DMS79 (cell line): ENCODE measurements at regions not wholly inside any gene's neighbourhood (a gene's known extent, or its start where the extent isn't known, plus 50 kb on each side); places are given as distances from the start of the nearest gene placed in this dataset.
"Not testable (repeated sequence)": the region's sequence is repeated elsewhere in the genome, so short reads cannot be mapped to it uniquely, and the experiment has no call there.

Experiments used
- DNase-seq: peaks from one replicate; lab custom pipeline; 2025; lab: John Stamatoyannopoulos, UW

DNA sequence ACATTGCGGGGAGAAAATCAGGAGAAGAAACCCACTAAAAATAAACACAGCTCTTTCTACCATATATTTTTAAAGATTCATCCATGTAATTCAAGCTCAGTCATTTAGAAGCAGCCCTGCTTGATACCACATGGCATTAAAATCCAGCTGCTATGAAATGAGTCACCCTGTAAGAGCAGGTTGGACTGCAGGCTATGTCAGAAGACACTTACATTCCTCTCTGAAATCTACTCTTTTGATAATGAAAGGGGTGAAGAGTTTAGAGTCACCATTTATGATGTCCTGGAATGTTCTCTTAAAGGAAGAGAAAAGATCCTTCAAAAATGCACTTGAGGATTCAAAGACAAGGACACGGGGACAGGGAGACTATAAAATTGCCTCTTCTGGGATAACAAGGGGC lies 100.6 kb upstream of the APCDD1 start:
- DNase-seq, result no peak

DNA sequence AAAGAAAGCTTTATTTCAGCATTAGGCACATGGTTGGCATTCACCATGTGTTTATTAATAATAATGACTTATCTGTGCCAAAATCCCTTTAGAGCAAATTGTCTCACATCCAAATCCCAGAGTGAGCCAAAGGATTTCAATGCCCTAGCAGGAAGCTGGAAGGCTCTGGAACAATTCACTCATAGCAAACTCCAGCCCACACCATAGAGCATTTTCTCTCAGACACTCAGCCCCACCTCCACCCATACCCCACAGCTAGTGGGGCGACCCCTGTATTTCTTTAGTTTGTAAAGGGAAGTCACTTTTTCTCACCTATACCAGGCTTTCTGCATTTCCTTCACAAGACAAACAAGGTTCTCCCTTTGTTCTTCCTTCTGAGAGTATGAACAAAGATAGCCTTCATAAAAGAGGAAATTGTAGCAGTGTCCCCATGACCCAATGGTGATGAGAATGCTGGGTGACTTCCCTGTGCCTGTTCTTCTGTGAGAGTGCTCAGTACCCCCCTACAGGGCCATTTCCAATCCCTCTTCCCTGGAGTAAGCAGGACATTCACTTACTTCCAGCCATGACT lies 100.1 kb upstream of the APCDD1 start:
- DNase-seq, result no peak

DNA sequence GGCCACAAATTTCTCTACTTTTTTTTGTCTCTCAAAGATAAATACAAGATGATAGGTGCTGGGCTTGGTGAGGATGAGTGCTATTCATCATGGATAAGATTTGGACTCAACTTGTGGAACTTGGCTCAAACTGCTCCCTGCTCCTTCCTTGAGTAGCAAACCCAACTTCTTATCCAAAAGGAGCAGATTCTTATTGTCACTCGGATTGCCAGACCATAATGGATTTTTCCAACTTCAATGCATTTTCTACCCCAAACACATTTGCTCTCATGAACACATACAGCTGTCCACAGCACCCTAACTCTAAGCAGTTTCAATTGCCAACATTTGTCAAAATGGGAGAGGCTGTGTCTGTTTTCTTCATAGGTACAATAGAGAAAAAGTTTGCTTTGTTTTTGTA lies 99.5 kb upstream of the APCDD1 start:
- DNase-seq, result no peak

GRCh38 chr18:10356999-10357398 lies 97.4 kb upstream of the APCDD1 start:
- not testable (repeated sequence) for DNase-seq

DNA sequence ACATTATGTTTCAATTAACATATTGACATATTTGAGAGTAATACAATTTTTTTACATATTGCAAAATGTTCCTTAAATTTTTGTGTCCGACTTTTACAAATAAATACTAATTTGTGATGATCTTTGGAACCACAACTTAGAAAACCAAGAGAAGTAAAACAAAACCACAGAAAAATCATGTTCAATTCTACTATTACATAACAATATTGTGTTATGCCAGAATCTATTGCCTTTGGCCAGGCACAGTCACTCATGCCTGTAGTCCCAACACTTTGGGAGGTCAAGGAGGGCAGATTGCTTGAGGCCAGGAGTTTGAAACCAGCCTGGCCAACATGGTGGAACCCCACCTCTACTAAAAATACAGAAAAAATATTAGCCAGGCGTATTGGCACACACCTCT lies 92.8 kb upstream of the APCDD1 start:
- DNase-seq, result no peak

DNA sequence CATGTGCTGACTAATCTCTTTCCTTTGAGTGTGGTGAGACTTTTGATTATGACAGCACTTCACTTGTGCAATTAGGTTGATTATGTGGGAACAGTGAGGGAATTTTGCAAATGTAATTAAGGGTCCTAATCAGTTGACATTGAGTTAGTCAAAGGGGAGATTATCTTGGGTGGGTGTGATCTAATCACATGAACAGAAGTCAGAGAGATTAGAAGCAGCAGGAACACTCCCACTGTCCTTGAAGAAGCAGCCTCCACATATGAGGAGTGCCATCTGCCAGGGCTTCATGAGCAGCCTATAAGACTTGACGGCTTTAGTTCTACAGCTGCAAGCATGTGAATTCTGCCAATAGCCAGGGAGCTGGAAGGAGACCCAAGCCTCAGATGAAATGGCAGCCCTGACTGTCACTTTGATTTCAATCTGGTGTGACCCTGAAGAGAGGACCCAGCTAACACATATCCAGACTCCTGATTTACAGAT lies 89.4 kb upstream of the APCDD1 start:
- DNase-seq, result no peak

- no peak for DNase-seq
Observed at GRCh38 chr18:10365901-10366300, 88.5 kb upstream of the APCDD1 start.

DNA sequence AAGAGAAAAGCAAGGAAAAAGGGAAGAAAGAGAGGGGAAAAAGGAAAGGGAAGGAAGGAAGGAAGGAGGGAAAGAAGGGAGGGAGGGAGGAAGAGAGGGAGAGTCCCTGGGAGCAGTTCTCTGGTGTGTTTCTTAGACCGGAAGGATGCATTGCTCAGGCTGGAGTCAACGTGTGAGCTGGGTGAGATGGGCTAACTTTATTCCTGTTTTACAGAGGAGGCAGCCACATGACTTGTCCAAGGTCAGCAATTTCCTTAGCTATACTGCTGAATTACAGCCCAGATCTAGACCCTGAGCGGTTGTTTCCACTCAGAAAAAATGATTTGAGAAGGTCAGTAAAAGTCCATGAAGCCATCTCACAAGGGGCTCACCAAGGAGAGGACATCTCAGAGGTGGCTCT lies 86.6 kb upstream of the APCDD1 start:
- no peak for DNase-seq

GRCh38 chr18:10368456-10369453 lies 85.7 kb upstream of the APCDD1 start:
- DNase-seq, result no peak

GRCh38 chr18:10370716-10371115 lies 83.7 kb upstream of the APCDD1 start:
- no peak for DNase-seq

GRCh38 chr18:10371165-10371564 lies 83.3 kb upstream of the APCDD1 start:
- DNase-seq, result no peak

DNA sequence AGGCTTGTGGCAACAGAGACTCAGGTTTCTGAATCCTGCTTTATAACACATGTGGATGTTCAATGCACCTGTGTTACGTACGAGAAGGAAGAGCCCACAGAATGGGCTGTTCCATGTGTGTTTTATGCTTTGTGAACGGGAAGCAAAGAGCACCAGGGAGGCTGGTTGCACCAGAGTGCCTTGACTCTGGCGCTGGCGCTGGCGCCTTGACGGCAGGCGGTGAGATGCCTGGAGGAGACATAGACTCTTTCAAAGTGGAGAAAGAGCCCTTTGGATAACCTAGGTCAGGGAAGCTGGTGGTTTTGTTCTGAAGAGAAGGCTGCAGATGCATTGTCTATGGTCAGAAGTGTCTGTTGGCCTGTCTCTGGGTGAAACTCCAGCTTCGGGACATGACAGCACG lies 80.2 kb upstream of the APCDD1 start:
- DNase-seq, result no peak

DNA sequence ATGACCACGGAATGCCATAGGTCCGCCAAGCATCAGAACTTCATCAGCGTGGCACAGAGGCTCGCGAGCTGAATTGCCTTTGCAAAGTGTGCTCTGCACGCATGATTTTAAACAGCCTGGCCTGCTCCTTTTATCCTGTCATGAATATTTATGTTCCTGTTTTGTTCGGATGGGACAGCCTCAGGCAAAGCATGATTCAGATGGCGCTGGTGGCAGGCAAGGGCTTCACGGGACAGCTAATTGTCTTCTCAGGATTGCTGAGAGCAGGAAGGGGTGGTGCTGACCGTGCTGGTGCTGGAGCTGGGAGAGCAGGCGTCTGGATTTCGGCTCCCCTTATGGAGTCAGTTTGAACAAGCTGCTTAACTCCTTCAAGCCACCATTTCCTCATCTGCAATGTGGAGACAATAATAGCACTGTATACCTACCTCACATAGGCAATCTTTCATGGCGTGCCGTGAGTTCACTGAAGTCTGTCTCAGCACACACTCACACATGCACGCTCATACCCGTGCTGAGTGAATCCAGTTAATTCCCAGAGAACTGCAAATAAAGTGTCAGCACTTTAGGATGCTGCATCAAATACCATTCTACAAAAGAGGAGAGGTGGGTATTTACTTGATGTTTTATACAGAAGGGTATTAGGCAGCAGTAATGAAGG lies 79.7 kb upstream of the APCDD1 start:
- DNase-seq, result no peak

GRCh38 chr18:10376731-10377130 lies 77.7 kb upstream of the APCDD1 start:
- no peak for DNase-seq

- no peak for DNase-seq
Observed at GRCh38 chr18:10377956-10378355, 76.5 kb upstream of the APCDD1 start.

GRCh38 chr18:10378688-10379420 lies 75.6 kb upstream of the APCDD1 start:
- DNase-seq, result no peak

GRCh38 chr18:10379522-10379921 lies 74.9 kb upstream of the APCDD1 start:
- no peak for DNase-seq

DNA sequence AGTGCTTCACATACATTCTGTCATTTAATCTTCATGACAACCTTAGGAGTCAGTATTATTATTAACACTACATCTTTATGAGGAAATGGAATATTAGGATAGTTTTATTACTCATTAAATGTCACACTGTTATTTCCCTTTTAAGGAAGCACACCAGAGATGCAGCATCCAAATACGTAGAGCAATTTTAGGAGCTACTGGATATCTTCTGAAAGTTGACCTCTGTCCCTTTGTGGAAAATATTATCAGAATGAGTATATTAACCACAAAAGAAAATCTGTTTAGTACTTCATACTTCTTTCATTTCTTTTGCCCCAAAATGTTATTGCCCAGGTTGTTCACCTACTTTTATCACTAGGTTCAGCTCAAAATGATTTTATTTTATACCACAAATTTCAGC lies 72.9 kb upstream of the APCDD1 start:
- DNase-seq, result no peak

DNA sequence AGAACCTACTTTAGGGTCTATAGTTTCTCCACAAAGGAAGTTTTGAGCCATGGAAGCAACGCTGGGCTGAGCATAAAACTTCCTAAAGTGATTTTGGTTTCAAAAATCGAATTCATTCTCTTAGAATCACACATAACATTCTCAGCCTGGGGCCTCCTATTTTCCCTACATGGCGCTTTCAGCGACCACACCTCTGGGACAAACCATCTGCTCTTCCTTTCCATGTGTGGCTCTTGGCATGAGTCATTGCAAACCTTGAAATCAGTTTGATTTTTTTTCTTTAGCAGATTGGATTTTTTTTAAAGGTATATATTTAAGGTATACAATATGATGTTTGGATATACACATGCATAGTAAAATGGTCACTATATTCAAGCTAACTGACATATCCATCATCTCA lies 72.5 kb upstream of the APCDD1 start:
- no peak for DNase-seq

- DNase-seq, result no peak
Observed at GRCh38 chr18:10386049-10386448, 68.4 kb upstream of the APCDD1 start.

DNA sequence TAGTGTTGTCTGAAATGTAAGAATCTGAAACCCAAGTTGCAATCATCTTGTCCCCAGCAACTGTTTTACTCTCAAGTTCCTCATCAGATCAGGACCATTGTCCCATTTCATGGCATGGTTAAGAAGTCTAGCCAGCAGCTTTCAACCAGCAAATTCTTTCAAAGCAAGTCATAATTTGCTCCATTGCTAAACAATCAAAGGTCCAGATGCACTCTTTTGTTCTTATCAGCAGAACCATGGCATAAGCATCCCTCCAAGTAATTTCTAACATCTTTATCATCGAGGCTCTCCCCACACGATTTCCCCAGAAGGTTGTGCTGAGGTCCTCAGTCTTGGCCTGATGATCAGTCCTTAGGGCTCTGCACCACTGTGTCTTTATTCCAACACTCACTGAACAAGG lies 67.5 kb upstream of the APCDD1 start:
- no peak for DNase-seq

- DNase-seq, result no peak
Observed at GRCh38 chr18:10387399-10387798, 67.0 kb upstream of the APCDD1 start.
